Fibroblast of villous mesenchyme (primary cell): ENCODE measurements at regions not wholly inside any gene's neighbourhood (a gene's known extent, or its start where the extent isn't known, plus 50 kb on each side); places are given as distances from the start of the nearest gene placed in this dataset.

ENCODE experiments used
- DNase-seq: peaks from one replicate; pipeline ENCODE4 v3.0.0-alpha.2; 2010; ENCODE audit warnings: low read depth
- H3K4me3 ChIP-seq: 2 replicates; pipeline ENCODE4 v1.5.1; 2011; ENCODE audit warnings: low read depth, mild to moderate bottlenecking, low read length
- TF ChIP-seq, protein P1 (sequence below): IDR thresholded peaks from 2 replicates; pipeline ENCODE4 v1.5.1; 2012; ENCODE audit warnings: low read depth, mild to moderate bottlenecking, low read length; ENCODE audit not compliant: insufficient read depth

- no peak for DNase-seq
- H3K4me3 ChIP-seq, result no peak overlapping the region
- TF ChIP-seq, protein P1, sequence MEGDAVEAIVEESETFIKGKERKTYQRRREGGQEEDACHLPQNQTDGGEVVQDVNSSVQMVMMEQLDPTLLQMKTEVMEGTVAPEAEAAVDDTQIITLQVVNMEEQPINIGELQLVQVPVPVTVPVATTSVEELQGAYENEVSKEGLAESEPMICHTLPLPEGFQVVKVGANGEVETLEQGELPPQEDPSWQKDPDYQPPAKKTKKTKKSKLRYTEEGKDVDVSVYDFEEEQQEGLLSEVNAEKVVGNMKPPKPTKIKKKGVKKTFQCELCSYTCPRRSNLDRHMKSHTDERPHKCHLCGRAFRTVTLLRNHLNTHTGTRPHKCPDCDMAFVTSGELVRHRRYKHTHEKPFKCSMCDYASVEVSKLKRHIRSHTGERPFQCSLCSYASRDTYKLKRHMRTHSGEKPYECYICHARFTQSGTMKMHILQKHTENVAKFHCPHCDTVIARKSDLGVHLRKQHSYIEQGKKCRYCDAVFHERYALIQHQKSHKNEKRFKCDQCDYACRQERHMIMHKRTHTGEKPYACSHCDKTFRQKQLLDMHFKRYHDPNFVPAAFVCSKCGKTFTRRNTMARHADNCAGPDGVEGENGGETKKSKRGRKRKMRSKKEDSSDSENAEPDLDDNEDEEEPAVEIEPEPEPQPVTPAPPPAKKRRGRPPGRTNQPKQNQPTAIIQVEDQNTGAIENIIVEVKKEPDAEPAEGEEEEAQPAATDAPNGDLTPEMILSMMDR, result no peak
Measured at GRCh38 chr10:30256084-30256483, 93.0 kb downstream of the MTPAP start.

- TF ChIP-seq, protein P1, result no peak
- no peak overlapping the region for H3K4me3 ChIP-seq
- peak; percentile 8 for DNase-seq
Measured at GRCh38 chr10:30254926-30255325, 94.2 kb downstream of the MTPAP start.

DNA sequence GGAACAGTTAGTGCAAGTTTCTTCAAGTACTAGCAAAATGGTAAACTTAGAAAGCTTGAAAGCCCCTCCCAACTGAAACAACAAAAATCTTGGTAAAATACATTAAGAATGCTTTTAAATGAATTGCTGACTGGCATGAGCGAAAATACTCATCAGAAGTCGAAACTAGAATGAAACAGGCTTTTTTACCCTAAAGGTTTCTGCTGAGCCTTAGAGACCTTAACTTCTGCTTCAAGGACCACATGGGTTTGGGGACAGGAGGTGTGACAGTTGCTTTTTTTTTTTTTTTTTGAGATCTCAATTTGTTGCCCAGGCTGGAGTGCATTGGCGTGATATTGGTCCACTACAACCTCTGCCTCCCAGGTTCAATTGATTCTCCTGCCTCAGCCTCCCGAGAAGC lies 100.3 kb downstream of the MTPAP start:
- no peak overlapping the region for H3K4me3 ChIP-seq
- DNase-seq, result no peak
- TF ChIP-seq, protein P1, result no peak

DNA sequence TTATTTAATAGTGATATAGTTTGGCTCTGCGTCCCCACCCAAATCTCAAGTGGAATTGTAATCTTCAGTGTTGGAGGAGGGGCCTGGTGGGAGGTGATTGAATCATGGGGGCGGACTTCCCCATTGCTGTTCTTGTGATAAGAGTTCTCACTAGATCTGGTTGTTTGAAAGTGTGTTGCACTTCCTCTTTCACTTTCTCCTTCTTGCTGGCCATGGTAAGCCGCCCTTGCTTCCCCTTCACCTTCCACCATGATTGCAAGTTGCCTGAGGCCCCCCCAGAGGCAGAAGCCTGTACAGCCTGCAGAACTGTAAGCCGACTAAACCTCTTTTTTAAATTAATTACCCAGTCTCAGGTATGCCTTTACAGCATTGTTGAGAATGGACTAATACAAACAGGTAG lies 101.4 kb downstream of the MTPAP start:
- TF ChIP-seq, protein P1, result no peak
- no peak for DNase-seq
- no peak overlapping the region for H3K4me3 ChIP-seq

- H3K4me3 ChIP-seq, result no peak overlapping the region
- TF ChIP-seq, protein P1, result no peak
- DNase-seq, result no peak
Measured at GRCh38 chr10:30241422-30242110, 107.5 kb downstream of the MTPAP start.

DNA sequence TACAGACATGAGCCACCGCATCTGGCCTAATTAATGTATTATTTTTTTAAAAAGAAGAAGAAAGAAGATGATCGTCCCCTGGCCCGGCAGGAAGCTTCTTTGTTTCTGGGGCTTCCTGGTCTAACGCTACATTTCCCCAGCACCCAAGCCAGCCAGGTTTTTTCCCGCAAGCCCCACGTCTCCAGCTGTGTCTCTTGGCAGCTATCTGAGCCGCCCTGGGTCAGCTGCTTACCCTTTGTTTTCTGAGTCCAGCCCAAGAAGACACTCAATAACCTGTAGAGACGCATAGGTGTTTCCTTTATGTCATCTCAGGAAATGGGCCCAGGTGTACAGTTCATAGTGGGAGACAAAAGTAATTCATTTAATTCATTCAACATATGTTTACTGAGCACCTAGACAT lies 110.2 kb downstream of the MTPAP start:
- H3K4me3 ChIP-seq, result no peak overlapping the region
- DNase-seq, result no peak
- TF ChIP-seq, protein P1, result no peak
